ENCODE measurements at regions not wholly inside any gene's neighbourhood (a gene's known extent, or its start where the extent isn't known, plus 50 kb on each side); places are given as distances from the start of the nearest gene placed in this dataset.

GRCh38 chr2:64825831-64826491, 163.2 kb upstream of the SLC1A4 start:
- no peaks in the 10 kb centered on the region for H3K4me1 ChIP-seq
- DNase-seq (no peak), ATAC-seq (no peak)
- no peaks in the 10 kb centered on the region for H3K36me3 ChIP-seq
- no peak overlapping the region for H3K27ac ChIP-seq
- no peaks in the 10 kb centered on the region for H3K27me3 ChIP-seq
- no peaks in the 10 kb centered on the region for H3K9me3 ChIP-seq
- intact Hi-C loops (cut with DNase I): no loop called here
- 87% methylated on average over 4 of the region's 4 CpGs for WGBS (ENCODE audit: insufficient coverage, low coverage, low lambda C conversion rate, missing lambda C conversion rate)
- H3K4me3 ChIP-seq: no peak overlapping the region
- TF ChIP-seq POLR2A (IDR thresholded peaks at IDR 0.05): no peak
- no peak for TF ChIP-seq CTCF (IDR thresholded peaks at IDR 0.05)

GRCh38 chr2:64826703-64827102, 162.5 kb upstream of the SLC1A4 start:
- DNase-seq (no peak), ATAC-seq (no peak)
- no peaks in the 10 kb centered on the region for H3K36me3 ChIP-seq
- H3K27me3 ChIP-seq: no peaks in the 10 kb centered on the region
- TF ChIP-seq CTCF (IDR thresholded peaks at IDR 0.05) (no peak), POLR2A (IDR thresholded peaks at IDR 0.05) (no peak)
- 100% methylated on average over 2 of the region's 2 CpGs for WGBS (ENCODE audit: insufficient coverage, low coverage, low lambda C conversion rate, missing lambda C conversion rate)
- H3K4me1 ChIP-seq: no peaks in the 10 kb centered on the region
- no peak overlapping the region for H3K27ac ChIP-seq
- H3K9me3 ChIP-seq: no peaks in the 10 kb centered on the region
- H3K4me3 ChIP-seq: no peak overlapping the region
- intact Hi-C loops (cut with DNase I): no loop called here

DNA sequence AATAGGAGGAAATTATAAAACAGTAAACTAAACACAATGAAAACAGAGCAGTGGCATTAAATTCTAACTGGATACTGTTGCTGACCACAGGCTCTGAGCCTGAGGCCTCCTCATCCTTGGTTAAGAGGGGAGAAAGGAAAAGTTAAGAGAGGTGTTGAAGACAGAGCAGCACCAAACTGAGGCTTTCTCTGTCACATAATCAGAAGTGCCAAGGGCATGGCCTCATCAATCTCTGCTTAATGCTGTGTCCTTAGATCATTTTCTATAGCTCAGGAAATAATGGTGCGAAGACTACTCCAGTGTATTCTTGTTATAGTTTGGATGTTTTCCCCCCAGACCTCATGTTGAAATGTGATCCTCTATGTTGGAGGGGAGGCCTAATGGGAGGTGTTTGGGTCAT, 160.9 kb upstream of the SLC1A4 start:
- TF ChIP-seq POLR2A (IDR thresholded peaks at IDR 0.05) (no peak), CTCF (IDR thresholded peaks at IDR 0.05) (no peak)
- H3K27ac ChIP-seq: no peak overlapping the region
- ATAC-seq: no peak
- H3K27me3 ChIP-seq: no peaks in the 10 kb centered on the region
- no peak overlapping the region for H3K4me3 ChIP-seq
- H3K36me3 ChIP-seq: no peaks in the 10 kb centered on the region
- H3K9me3 ChIP-seq: no peaks in the 10 kb centered on the region
- WGBS (ENCODE audit: insufficient coverage, low coverage, low lambda C conversion rate, missing lambda C conversion rate): 100% methylated on average over 1 of the region's 1 CpG
- no peaks in the 10 kb centered on the region for H3K4me1 ChIP-seq
- DNase-seq: no peak
- intact Hi-C loops (cut with DNase I): no loop called here

DNA sequence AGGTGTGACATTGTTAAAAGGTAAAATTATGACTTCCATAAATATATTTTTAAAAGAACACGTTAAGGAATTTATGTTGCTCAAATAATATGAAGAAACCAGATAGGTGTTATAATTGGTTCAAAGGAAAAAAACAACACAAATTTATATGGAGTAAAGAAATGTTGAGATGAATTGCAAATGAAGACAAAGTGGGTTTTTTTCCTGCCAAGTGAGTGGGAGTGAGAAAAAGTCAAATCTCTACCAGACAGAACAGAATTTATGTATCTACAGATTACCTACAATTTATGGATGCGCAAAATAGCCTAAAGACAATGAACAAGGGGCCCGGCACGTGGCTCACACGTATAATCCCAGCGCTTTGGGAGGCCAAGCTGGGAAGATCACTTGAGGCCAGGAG, 159.7 kb upstream of the SLC1A4 start:
- Histone ChIP-seq H3K4me1 (no peaks in the 10 kb centered on the region), H3K27me3 (no peaks in the 10 kb centered on the region), H3K9me3 (no peaks in the 10 kb centered on the region), H3K4me3 (no peak overlapping the region), H3K27ac (no peak overlapping the region), H3K36me3 (no peaks in the 10 kb centered on the region)
- intact Hi-C loops (cut with DNase I): no loop called here
- TF ChIP-seq POLR2A (IDR thresholded peaks at IDR 0.05) (no peak), CTCF (IDR thresholded peaks at IDR 0.05) (no peak)
- 95% methylated on average over 5 of the region's 6 CpGs for WGBS (ENCODE audit: insufficient coverage, low coverage, low lambda C conversion rate, missing lambda C conversion rate)
- no peak for DNase-seq
- ATAC-seq: no peak

Measured in right lobe of liver (tissue), 6 donors.